Neuronal stem cell (in vitro differentiated cells): ENCODE measurements at regions not wholly inside any gene's neighbourhood (a gene's known extent, or its start where the extent isn't known, plus 50 kb on each side); places are given as distances from the start of the nearest gene placed in this dataset.

Source experiments
- DNase-seq: peaks from one replicate; pipeline ENCODE4 v3.0.0-alpha.2; 2013; ENCODE audit warnings: low spot score
- H2AFZ ChIP-seq: one replicate; pipeline ENCODE4 v1.6.1; 2013; ENCODE audit warnings: mild to moderate bottlenecking, low read length, inconsistent platforms
- H2AK5ac ChIP-seq: 2 replicates; pipeline ENCODE4 v1.6.1; 2013; ENCODE audit warnings: low read depth, mild to moderate bottlenecking, inconsistent platforms, low read length, moderate library complexity, mixed read lengths
- H2BK120ac ChIP-seq: 2 replicates; pipeline ENCODE4 v1.6.1; 2013; ENCODE audit warnings: low read depth, mild to moderate bottlenecking, inconsistent platforms, low read length, moderate library complexity, mixed read lengths
- H2BK12ac ChIP-seq: one replicate; pipeline ENCODE4 v1.6.1; 2013; ENCODE audit warnings: low read length, inconsistent platforms
- H2BK15ac ChIP-seq: 2 replicates; pipeline ENCODE4 v1.6.1; 2013; ENCODE audit warnings: mild to moderate bottlenecking, low read length, inconsistent platforms, mixed read lengths
- H2BK5ac ChIP-seq: one replicate; pipeline ENCODE4 v1.6.1; 2013; ENCODE audit warnings: inconsistent platforms, mild to moderate bottlenecking, low read length, moderate library complexity
- H3K14ac ChIP-seq: one replicate; pipeline ENCODE4 v1.6.1; 2013; ENCODE audit warnings: low read length, inconsistent platforms
- H3K18ac ChIP-seq: 2 replicates; pipeline ENCODE4 v1.6.1; 2013; ENCODE audit warnings: low read length, inconsistent platforms
- H3K23ac ChIP-seq: 2 replicates; pipeline ENCODE4 v1.6.1; 2013; ENCODE audit warnings: low read depth, mild to moderate bottlenecking, mixed read lengths, low read length, inconsistent platforms; ENCODE audit not compliant: poor library complexity
- H3K27ac ChIP-seq: replicated peaks from 3 replicates; pipeline ENCODE4 v1.5.1; 2013; ENCODE audit warnings: low read length, inconsistent platforms
- H3K27me3 ChIP-seq, 3 experiments: 2 replicates each; pipeline ENCODE4 v1.6.1; 2013; ENCODE audit warnings: low read length in 3 of 3, mild to moderate bottlenecking in 2 of 3, inconsistent platforms in 1 of 3, low read depth in 1 of 3, mixed read lengths in 1 of 3, moderate library complexity in 1 of 3; ENCODE audit not compliant: control insufficient read depth in 3 of 3, insufficient read depth in 3 of 3
- H3K36me3 ChIP-seq, 2 donors: replicated peaks in 1 of 2; 2 replicates each; pipeline ENCODE4 v1.6.1; 2013; ENCODE audit warnings: low read length in 2 of 2; ENCODE audit not compliant: control insufficient read depth in 2 of 2, insufficient read depth in 2 of 2
- H3K4ac ChIP-seq: 2 replicates; pipeline ENCODE4 v1.6.1; 2013; ENCODE audit warnings: inconsistent platforms, mild to moderate bottlenecking, low read length, moderate library complexity
- H3K4me1 ChIP-seq, 2 donors: 1 replicate in 1 of 2; 2 replicates in 1 of 2; pipeline ENCODE4 v1.6.1; 2013; ENCODE audit warnings: low read length in 2 of 2, low read depth in 1 of 2; ENCODE audit not compliant: control insufficient read depth in 2 of 2, insufficient read depth in 1 of 2
- H3K4me2 ChIP-seq: one replicate; pipeline ENCODE4 v1.6.1; 2013; ENCODE audit warnings: mild to moderate bottlenecking, low read length, inconsistent platforms; ENCODE audit not compliant: insufficient read depth, poor library complexity, severe bottlenecking
- H3K4me3 ChIP-seq, 2 donors: 2 replicates each; pipeline ENCODE4 v1.5.1; 2013; ENCODE audit warnings: low read length in 2 of 2, mild to moderate bottlenecking in 2 of 2, inconsistent platforms in 1 of 2, moderate library complexity in 1 of 2
- H3K79me1 ChIP-seq: one replicate; pipeline ENCODE4 v1.6.1; 2013; ENCODE audit warnings: low read depth, mild to moderate bottlenecking, inconsistent platforms, low read length, moderate library complexity
- H3K9ac ChIP-seq: one replicate; pipeline ENCODE4 v1.6.1; 2013; ENCODE audit warnings: mild to moderate bottlenecking, low read depth, low read length, inconsistent platforms; ENCODE audit not compliant: poor library complexity
- H3K9me3 ChIP-seq, 2 donors: replicated peaks in 1 of 2; 2 replicates each; pipeline versions ENCODE3 to v1.6.1; 2013; ENCODE audit warnings: low read length in 2 of 2, mild to moderate bottlenecking in 2 of 2, inconsistent platforms in 1 of 2, low read depth in 1 of 2, mixed read lengths in 1 of 2, moderate library complexity in 1 of 2; ENCODE audit not compliant: control insufficient read depth in 2 of 2, insufficient read depth in 1 of 2
- H4K8ac ChIP-seq: one replicate; pipeline ENCODE4 v1.6.1; 2013; ENCODE audit warnings: low read depth, mild to moderate bottlenecking, inconsistent platforms, low read length, moderate library complexity
- H4K91ac ChIP-seq: one replicate; pipeline ENCODE4 v1.6.1; 2013; ENCODE audit warnings: low read length, low read depth, mild to moderate bottlenecking, inconsistent platforms; ENCODE audit not compliant: poor library complexity
- WGBS, 2 donors: extraction: QIAGEN DNeasy Blood & Tissue Kit; methylation state at CpG; one replicate each; pipeline ENCODE4 v1.1.7; 2013; ENCODE audit warnings: missing lambda C conversion rate in 2 of 2, mixed read lengths in 1 of 2; ENCODE audit not compliant: insufficient read length in 2 of 2, insufficient replicate concordance in 1 of 2; ENCODE audit errors: extremely low coverage in 2 of 2; 5-methylcytosine and 5-hydroxymethylcytosine counted together

DNA sequence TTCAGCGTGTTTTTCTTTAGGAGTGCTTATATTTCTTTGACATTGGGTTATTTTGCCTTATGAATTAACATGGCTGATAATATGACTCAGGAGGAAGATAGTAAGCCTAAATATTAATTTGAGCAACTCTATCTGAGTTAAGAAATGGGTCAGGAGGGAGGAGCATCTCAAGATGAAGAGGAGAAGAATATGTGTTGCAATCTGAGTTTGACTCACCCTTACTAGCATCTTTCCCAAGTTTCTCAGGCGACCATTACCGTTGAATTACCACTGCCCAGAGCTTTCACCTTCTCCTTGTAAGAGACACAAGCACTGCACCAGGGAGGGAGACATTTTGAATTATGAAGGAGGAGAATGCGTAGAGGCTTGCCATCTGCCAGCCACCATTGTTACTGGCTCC lies 138.3 kb upstream of the MYRIP start:
- no peak overlapping the region for H2BK15ac ChIP-seq
- H3K4me1 ChIP-seq: no peaks in the 10 kb centered on the region
- H3K27ac ChIP-seq: no peak overlapping the region
- WGBS, 2 donors: no CpG with 5 or more reads among the region's 4 CpGs
- H2AK5ac ChIP-seq: no peak overlapping the region
- H2BK5ac ChIP-seq: no peak overlapping the region
- H3K23ac ChIP-seq: no peak overlapping the region
- no peak overlapping the region for H3K4me2 ChIP-seq
- H3K18ac ChIP-seq: no peak overlapping the region
- H3K4ac ChIP-seq: no peak overlapping the region
- H3K36me3 ChIP-seq: no peaks in the 10 kb centered on the region
- no peak overlapping the region for H3K9ac ChIP-seq
- no peaks in the 10 kb centered on the region for H3K9me3 ChIP-seq
- H2BK120ac ChIP-seq: no peak overlapping the region
- H3K4me3 ChIP-seq: no peak overlapping the region
- no peak overlapping the region for H2AFZ ChIP-seq
- no peak overlapping the region for H4K8ac ChIP-seq
- no peak overlapping the region for H4K91ac ChIP-seq
- H3K27me3 ChIP-seq: no peaks in the 10 kb centered on the region
- H3K79me1 ChIP-seq: no peaks in the 10 kb centered on the region
- H2BK12ac ChIP-seq: no peak overlapping the region
- DNase-seq: no peak
- H3K14ac ChIP-seq: no peak overlapping the region

GRCh38 chr3:39671600-39671999 lies 137.8 kb upstream of the MYRIP start:
- no peaks in the 10 kb centered on the region for H3K9me3 ChIP-seq
- H3K79me1 ChIP-seq: no peaks in the 10 kb centered on the region
- H3K9ac ChIP-seq: no peak overlapping the region
- H2BK12ac ChIP-seq: no peak overlapping the region
- H3K27me3 ChIP-seq: no peaks in the 10 kb centered on the region
- no peak overlapping the region for H2AK5ac ChIP-seq
- H3K14ac ChIP-seq: no peak overlapping the region
- H2BK120ac ChIP-seq: no peak overlapping the region
- H4K8ac ChIP-seq: no peak overlapping the region
- H3K4me2 ChIP-seq: no peak overlapping the region
- WGBS, 2 donors: no CpG with 5 or more reads among the region's 2 CpGs
- H3K18ac ChIP-seq: no peak overlapping the region
- no peak overlapping the region for H4K91ac ChIP-seq
- no peak overlapping the region for H2BK15ac ChIP-seq
- H3K4me1 ChIP-seq: no peaks in the 10 kb centered on the region
- no peak overlapping the region for H2AFZ ChIP-seq
- no peak overlapping the region for H3K4ac ChIP-seq
- H3K23ac ChIP-seq: no peak overlapping the region
- H3K36me3 ChIP-seq: no peaks in the 10 kb centered on the region
- no peak for DNase-seq
- H2BK5ac ChIP-seq: no peak overlapping the region
- H3K4me3 ChIP-seq: no peak overlapping the region
- H3K27ac ChIP-seq: no peak overlapping the region

DNA sequence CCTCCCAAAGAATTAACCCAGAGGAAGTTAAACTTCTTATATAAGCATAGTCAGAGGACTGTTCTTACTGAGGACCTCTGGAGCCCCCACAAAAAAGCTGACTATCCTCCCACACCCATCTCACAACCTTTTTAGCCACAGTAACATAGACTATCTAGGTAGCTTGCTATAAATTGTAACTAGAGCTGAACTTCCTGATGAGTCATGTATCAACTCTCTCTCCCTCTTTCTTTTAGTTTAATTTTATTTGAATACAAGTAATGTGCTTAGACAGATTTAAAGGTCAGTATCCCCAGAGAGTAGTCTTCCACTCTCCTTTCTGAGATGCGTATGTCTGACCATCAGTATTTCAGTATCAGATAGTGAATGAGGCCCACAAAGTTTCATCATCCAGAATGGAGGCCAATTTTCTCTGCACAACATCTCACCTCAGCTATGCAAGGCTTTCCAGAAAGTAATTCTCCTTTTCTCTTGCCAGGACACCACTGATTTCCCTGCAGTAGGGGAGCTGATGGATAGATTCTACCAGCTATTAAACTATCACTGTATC lies 104.0 kb upstream of the MYRIP start:
- no peak for DNase-seq
- no peak overlapping the region for H2BK120ac ChIP-seq
- no peaks in the 10 kb centered on the region for H3K9me3 ChIP-seq
- no peak overlapping the region for H3K27ac ChIP-seq
- H2AK5ac ChIP-seq: no peak overlapping the region
- H2BK15ac ChIP-seq: no peak overlapping the region
- H4K8ac ChIP-seq: no peak overlapping the region
- H2AFZ ChIP-seq: no peak overlapping the region
- no peaks in the 10 kb centered on the region for H3K27me3 ChIP-seq
- no peak overlapping the region for H3K18ac ChIP-seq
- no peaks in the 10 kb centered on the region for H3K79me1 ChIP-seq
- no peaks in the 10 kb centered on the region for H3K36me3 ChIP-seq
- H2BK12ac ChIP-seq: no peak overlapping the region
- no peak overlapping the region for H3K9ac ChIP-seq
- no peak overlapping the region for H3K14ac ChIP-seq
- no peak overlapping the region for H3K23ac ChIP-seq
- no peak overlapping the region for H4K91ac ChIP-seq
- no CpG with 5 or more reads among the region's 1 CpG for WGBS, 2 donors
- no peaks in the 10 kb centered on the region for H3K4me1 ChIP-seq
- no peak overlapping the region for H3K4ac ChIP-seq
- no peak overlapping the region for H3K4me2 ChIP-seq
- H3K4me3 ChIP-seq: no peak overlapping the region
- H2BK5ac ChIP-seq: no peak overlapping the region

GRCh38 chr3:39707314-39707909 lies 102.0 kb upstream of the MYRIP start:
- Histone ChIP-seq H3K18ac (no peak overlapping the region), H3K4ac (no peak overlapping the region), H2BK12ac (no peak overlapping the region), H3K79me1 (no peaks in the 10 kb centered on the region), H2AFZ (no peak overlapping the region), H3K4me3 (no peak overlapping the region), H4K91ac (no peak overlapping the region), H3K14ac (no peak overlapping the region), H2AK5ac (no peak overlapping the region), H3K36me3 (no peaks in the 10 kb centered on the region), H3K23ac (no peak overlapping the region), H3K9ac (no peak overlapping the region), H3K27me3 (no peaks in the 10 kb centered on the region), H3K27ac (no peak overlapping the region), H3K4me1 (no peaks in the 10 kb centered on the region), H2BK15ac (no peak overlapping the region), H4K8ac (no peak overlapping the region), H2BK5ac (no peak overlapping the region), H2BK120ac (no peak overlapping the region), H3K9me3 (no peaks in the 10 kb centered on the region), H3K4me2 (no peak overlapping the region)
- no CpG with 5 or more reads among the region's 5 CpGs for whole genome bisulfite sequencing, 2 donors
- DNase-seq: peak; percentile 24
